Left renal pelvis (tissue), 4 donors: ENCODE measurements at regions not wholly inside any gene's neighbourhood (a gene's known extent, or its start where the extent isn't known, plus 50 kb on each side); places are given as distances from the start of the nearest gene placed in this dataset.
"Not testable (repeated sequence)": the region's sequence is repeated elsewhere in the genome, so short reads cannot be mapped to it uniquely, and the experiment has no call there.

Experiments used
- DNase-seq, 4 donors: peaks; one replicate each; pipeline ENCODE4 v3.0.0-alpha.2; 2013; ENCODE audit warnings: low read depth in 4 of 4, low spot score in 3 of 4

DNA sequence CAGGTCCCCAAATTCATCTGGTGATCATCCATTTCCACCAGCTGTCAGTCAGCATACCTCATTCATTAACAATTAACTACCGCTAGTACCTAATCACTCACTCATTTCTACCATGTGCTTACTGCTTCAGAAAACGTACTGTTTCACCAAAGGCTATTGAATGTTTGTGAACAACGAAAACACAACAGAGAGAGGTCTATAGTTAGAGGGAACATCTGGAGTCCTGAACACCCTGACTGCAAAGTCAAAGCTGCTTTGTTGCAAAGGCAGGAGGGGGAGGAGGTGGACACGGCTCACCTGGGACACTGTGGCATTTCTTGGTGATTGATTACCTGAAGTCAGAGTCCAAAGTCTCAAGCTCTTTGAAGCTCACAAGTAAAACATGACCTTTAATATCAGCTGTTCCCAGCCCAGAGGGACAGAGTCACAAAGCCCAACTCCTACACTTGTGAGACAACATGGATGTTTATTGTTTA, 342.3 kb upstream of the ADARB2 start:
- peak; percentile 38 to 71 (median 46) for DNase-seq

DNA sequence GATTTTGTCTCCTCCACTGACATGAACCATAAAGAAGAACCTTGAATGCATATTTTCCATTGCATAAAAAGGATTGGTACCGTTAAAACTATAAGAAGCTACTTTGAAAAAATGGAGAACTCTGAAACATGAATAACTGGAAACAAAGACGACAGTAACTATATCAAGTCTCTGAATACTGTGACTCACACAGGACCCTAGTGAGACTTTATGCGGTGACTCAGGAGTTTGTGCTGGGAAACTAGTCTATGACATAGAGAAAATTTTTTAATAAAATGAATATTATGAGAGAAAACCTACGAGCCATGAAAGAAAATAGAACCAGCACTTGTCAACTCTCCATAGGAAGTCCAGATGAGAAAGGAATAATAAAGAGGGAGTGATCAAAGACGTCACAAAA, 339.9 kb upstream of the ADARB2 start:
- no peak for DNase-seq

DNA sequence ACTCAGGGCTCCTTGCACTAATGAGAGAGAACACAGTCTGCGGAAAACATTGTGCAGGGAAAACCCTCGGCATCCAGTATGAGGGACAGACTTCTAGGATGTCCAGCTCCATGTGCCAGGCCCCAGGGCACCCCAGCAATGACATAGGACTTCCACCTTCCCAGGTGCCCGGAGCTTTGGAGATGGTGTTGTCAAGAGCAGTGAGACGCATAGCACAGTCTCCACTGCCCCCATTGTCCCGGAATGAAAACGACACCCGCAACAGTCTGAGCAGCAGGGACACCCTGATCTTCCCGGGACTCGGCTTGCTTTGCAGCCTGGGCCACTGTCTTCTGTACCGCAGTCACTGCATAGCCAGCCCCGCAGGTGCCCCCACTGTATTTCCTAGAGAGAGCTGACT, 339.2 kb upstream of the ADARB2 start:
- DNase-seq, result no peak

DNA sequence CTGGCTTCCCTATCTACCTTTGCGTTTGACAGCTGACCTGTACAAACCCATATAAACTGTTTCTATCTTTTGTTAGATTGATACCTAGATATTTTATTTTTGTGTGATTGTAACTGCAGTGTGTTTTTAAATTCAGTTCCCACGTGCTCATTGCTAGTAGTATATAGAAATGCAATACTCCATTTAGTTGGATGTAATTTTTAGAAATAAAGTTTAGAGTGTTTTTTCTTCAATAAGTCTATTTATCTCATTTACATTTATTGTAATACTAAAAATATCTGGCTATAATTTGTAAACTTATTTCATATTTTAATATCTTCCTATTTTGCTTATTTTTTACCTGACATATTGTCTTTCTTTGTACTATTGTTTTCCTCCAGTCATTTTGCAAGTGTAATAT, 329.7 kb upstream of the ADARB2 start:
- DNase-seq, result no peak

- no peak for DNase-seq
Observed at GRCh38 chr10:2054728-2055127, 317.4 kb upstream of the ADARB2 start.

DNA sequence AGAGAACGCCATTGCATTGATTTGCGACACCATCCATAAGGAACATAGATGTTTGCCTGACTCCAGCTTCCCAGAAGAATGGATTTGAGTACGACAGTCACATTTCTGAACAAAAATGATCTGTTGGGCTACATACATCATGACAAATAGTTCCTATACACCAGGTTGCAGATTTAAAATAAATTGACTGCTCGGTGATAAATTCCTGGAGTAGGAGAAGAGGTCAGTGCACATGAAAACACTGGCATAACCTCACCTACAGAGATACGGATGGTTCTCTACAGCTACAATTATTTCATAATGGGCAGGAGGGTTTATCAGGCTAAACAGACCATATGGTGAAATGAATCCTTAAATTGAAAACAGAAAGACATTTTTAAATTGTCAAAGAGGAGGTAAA, 316.5 kb upstream of the ADARB2 start:
- DNase-seq, result no peak

GRCh38 chr10:2051108-2051507, 313.8 kb upstream of the ADARB2 start:
- DNase-seq, result no peak

- no peak for DNase-seq
Observed at GRCh38 chr10:2049560-2049959, 312.2 kb upstream of the ADARB2 start.

DNA sequence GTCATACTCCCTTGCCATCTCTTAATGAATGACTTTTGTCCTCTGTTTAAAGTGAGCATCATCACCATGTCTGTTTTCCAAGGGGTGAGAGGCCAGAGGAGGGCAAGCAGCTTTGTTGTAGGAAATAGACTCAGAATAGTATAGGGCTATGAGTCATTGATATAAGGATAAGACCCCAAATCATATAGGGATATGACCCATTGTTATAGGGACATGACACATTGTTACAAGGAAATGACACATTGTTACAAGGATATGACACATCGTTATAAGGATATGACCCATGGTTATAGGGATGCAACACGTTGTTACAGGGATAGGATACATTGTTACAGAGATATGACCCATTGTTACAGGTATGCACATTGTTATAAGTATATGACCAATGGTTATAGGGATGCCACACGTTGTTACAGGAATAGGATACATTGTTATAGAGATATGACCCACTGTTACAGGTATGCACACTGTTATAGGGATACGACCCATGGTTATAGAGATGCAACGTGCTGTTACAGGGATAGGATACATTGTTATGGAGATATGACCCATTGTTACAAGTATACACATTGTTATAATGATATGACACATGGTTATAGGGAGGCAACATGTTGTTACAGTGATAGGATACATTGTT, 311.1 kb upstream of the ADARB2 start:
- DNase-seq, result no peak

DNA sequence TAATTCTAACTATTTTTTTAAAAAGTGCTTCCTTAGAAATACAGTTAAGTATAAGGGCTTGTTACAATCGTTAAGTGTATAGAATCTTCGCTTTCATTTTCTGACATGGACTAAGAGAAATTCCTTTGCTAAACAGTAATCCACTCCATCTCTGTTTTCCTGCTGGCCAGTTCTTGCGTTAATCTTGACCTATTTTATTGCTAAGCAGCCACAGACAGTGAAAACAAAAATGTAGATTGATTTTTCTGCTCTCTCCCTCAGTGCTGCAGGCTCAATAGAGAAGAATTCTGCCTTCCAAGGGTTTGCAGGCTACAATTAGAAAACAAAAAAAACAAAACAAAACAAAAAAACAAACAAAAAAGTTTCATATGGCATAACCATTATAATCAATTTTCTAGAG, 310.4 kb upstream of the ADARB2 start:
- no peak for DNase-seq

- no peak for DNase-seq
Observed at GRCh38 chr10:2043379-2043778, 306.1 kb upstream of the ADARB2 start.

- DNase-seq, result no peak
Observed at GRCh38 chr10:2038036-2038435, 300.7 kb upstream of the ADARB2 start.

- DNase-seq, result no peak
Observed at GRCh38 chr10:2037246-2037645, 299.9 kb upstream of the ADARB2 start.

- DNase-seq, result no peak
Observed at GRCh38 chr10:2036209-2036608, 298.9 kb upstream of the ADARB2 start.

DNA sequence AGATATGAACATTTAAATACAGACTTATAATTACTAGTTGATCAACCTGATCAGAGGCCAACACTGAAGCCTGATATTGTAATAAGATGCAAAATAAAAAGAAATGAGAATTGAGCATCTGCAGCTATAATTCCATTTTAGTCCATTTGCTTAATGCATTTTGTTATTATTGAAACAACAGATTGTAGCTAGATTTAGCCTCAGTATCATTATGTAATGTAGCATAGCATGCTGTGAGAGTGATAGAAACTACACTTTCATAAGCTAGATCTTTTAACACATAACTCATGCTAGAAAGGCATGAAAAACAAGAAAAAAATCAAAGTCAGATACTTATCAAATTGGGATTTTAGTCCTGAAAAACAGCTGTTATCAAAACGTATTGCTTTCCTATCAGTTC, 292.7 kb upstream of the ADARB2 start:
- no peak for DNase-seq

DNA sequence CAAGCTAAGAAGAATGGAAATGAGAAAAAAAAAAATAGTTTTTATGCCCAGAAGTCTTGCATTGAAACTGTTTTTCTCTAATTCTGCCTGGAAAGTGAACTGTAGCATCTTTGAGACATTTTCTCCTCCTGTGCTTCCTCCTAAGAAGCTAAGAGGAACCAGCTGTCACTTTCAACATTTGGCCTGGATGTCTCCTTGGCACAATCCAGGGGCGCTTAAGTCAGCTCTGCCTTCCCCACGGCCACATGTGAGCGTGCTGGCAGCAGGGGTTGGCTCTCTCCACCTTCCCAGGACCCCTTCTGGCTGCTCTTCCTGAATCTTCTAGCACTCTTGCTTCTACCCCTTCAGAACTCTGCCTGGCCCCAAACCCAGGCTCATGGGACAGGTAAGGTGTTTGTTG, 289.6 kb upstream of the ADARB2 start:
- DNase-seq, result no peak

GRCh38 chr10:2024750-2025149, 287.4 kb upstream of the ADARB2 start:
- DNase-seq, result not testable (repeated sequence)

DNA sequence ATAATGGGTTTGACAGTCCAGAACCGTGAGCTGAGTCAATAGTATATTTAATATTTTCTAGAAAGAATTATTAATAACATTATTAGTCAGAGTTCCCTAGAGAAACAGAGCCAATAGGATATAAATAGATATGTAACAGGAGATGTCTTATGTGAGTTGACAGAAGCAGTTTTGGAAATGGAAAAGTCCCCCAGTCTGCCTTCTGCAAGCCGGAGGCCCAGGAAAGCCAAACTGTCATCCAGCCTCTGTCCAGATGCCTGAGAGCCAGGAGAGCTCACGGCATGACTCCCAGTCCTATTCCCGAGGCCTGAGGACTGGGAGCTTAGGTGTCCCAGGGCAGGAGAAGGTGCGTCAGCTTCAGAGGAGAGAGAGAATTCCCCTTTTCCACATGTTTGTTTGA, 286.4 kb upstream of the ADARB2 start:
- no peak for DNase-seq

- no peak for DNase-seq
Observed at GRCh38 chr10:2022401-2022800, 285.1 kb upstream of the ADARB2 start.

- no peak for DNase-seq
Observed at GRCh38 chr10:2020836-2021235, 283.5 kb upstream of the ADARB2 start.

DNA sequence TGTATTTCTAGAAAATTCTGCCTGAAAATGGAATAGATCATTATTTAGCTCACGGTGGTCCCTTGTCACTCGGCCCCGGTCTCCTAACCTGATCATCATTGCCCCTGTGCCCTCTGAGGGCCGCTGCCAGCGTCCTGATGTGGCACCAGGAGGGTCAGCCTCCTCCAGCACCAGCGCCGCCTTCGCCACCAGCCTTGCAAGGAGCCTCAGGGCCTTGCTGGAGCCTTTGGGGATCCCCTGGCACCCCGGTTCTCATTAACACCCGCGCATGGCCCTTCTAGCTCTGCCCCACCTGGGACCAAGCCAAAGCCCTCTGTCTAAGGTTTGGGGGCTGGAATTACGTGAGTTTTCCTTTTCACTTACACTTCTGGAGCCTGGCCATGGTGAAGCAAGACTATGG, 282.5 kb upstream of the ADARB2 start:
- no peak for DNase-seq

DNA sequence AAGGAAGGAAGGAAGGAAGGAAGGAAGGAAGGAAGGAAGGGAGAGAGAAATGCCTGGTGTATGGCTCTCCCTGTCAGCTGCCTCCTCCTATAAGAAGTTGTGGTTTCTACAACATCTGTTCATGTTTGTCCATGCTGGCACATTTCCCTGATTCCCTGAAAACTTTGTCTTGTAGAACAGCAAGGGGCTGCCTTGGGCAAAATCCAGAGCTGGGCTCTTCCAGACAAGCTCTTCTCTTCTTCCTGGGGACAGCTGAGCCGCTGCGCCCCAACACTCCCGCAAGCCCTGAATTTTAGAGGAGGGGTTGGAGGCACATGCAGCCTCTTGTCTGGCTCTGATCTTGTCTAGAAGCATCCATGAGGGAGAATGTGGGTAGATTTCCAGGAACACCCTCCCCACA, 282.0 kb upstream of the ADARB2 start:
- DNase-seq, result no peak

DNA sequence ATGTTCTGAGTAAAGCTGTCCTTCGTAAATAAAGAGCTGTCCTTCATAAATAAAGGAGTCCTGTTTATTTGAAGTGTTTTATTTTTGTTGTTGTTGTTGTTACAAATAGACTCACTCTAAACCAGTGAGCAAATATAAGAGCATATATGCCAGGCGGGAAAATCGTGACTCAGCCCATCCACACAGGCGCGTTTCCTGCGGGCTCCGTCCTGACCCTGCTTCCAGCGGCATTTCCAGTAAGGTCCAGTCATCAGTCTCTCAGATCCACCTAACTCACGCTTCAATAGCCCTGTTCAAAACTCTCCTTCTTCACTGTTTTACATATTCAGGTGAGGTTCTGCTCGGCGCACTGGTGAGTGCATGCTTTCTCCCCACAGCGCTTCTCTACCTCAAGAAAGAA, 277.2 kb upstream of the ADARB2 start:
- no peak for DNase-seq
